IPS-18c (cell line): ENCODE measurements at regions not wholly inside any gene's neighbourhood (a gene's known extent, or its start where the extent isn't known, plus 50 kb on each side); places are given as distances from the start of the nearest gene placed in this dataset.
A peak's percentile ranks its signal among the peaks of the same experiment; 100 is the strongest.
"Not testable (repeated sequence)": the region's sequence is repeated elsewhere in the genome, so short reads cannot be mapped to it uniquely, and the experiment has no call there.

Experiments
- H3K4me3 ChIP-seq: 2 replicates; pipeline ENCODE4 v1.7.0; 2013; ENCODE audit warnings: low read depth, mild to moderate bottlenecking, low read length, moderate library complexity; ENCODE audit not compliant: insufficient read depth
- H3K9me3 ChIP-seq: one replicate; pipeline ENCODE4 v1.6.1; 2013; ENCODE audit warnings: mild to moderate bottlenecking, low read length, moderate library complexity; ENCODE audit not compliant: control insufficient read depth, insufficient read depth

DNA sequence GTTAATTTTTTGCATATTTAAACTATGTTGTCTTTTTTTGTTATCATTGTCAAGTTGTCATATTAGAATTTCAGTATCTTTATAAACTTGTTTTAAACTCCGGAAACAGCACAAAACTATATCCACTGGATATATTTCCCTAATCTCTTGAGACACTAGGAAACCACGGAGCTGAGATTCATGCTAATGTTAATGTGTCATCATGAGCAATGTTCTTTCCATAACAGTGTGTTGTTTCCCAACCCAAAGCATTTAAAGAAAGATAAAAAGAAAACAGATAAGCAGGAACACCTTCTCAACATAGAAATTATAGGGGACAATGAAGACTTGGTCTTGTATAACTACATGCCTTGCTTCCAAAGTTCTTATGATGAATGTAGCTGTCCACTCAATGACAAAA lies 626.2 kb upstream of the TMPRSS15 start:
- no peaks in the 10 kb centered on the region for H3K9me3 ChIP-seq
- H3K4me3 ChIP-seq, result no peak overlapping the region

DNA sequence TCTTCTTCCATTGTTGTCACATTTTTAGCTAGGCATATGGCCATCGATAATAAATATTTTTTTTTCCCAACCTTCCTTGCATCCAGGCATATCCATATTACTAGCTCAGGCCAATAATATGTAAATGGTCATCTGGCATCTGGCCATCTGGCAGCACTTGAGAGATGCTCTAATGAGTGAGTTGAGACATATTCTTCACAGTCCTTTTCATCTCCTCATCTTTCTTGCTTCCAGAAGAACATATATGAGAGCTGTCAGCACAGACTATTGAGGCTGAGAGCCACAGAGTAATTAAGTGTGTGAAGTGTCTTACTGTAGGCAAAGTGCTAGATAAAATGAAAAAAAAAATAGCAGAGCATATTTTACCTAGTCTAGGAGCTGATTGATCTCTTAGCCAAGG lies 628.4 kb upstream of the TMPRSS15 start:
- Histone ChIP-seq H3K4me3 (no peak overlapping the region), H3K9me3 (no peaks in the 10 kb centered on the region)

DNA sequence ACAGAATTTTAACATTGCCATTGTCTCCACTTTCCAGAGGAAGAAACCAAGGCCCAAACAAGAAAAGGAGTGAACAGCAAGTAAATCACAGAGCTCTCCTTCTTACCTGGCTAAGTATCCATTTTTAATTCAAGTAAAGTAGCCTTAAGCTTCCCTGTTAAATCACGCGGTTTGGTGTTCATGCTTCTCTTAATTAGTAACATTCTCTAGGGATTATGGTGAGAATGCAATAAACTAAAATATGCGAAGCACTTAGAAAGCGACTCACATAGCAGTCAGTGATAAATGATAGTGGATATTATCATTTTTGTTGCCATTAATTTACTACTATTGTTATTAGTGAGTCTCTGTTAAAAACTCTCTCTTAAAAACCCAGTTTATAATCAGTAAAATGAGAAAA lies 630.5 kb upstream of the TMPRSS15 start:
- no peak overlapping the region for H3K4me3 ChIP-seq
- no peaks in the 10 kb centered on the region for H3K9me3 ChIP-seq

DNA sequence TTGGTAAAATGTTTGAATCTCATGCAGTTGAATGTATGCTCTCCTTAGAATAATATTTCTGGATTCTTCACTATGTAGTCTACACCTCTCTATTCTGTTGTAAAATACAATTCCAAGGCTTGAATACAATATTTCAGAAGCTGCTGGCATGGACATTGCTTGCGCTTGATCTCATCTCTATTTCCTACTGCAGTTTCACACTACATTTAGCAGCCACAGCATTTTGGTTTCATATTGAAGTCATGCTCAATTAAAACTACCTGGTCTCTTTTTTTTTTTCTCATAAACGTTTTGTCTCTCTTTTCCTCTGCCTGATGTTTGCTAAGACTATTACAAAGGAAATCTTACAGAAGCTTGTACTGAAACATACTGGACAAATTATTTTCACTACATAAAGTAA lies 631.0 kb upstream of the TMPRSS15 start:
- no peak overlapping the region for H3K4me3 ChIP-seq
- H3K9me3 ChIP-seq, result no peaks in the 10 kb centered on the region

DNA sequence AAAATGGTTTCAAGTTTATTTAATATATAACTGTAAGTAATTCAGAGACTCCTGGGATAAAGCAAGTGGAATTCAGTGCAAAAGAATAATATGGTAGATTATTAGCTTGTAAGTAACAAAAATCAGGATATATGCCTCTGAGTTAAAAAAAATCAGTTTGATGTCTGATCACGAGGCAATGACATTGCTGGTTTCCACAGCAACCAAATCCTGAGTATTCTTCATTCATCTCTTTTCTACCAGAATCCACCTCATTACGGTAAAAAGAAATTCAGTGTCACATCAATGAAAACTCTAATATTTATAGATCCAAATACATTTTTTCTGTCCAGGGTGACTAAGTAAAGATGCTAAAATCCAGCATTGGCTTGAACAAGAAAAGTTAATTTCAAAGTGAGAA lies 642.3 kb upstream of the TMPRSS15 start:
- H3K9me3 ChIP-seq, result peaks cover 2% of the 10 kb centered on the region
- H3K4me3 ChIP-seq, result no peak overlapping the region

DNA sequence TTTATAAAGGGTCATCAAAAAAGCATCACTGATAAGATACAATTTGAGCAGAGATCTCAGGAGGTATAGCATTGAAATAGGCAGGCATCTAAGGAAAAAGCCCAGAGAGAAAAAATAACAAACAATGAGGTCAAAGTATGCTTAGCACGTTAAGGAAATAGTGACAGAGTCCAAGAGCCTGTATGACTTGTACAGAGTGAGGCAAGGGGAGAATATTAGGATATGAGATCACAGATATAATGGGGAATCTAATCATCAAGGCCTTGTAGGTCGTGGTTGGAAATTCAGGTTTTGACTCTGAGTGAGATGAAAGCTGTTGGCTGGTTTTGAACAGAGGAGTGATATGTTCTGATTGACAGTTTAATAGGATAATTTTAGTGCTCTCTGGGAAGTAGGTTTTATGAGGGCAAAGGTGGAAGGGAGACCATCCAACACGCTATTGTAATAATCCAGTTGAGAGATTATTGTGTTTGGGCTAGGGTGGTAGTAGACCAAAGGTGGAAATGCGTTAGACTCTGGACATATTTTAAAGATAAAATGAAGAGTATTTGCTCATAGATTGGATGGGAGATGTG lies 644.6 kb upstream of the TMPRSS15 start:
- H3K9me3 ChIP-seq, result peaks cover 2% of the 10 kb centered on the region
- H3K4me3 ChIP-seq, result no peak overlapping the region

DNA sequence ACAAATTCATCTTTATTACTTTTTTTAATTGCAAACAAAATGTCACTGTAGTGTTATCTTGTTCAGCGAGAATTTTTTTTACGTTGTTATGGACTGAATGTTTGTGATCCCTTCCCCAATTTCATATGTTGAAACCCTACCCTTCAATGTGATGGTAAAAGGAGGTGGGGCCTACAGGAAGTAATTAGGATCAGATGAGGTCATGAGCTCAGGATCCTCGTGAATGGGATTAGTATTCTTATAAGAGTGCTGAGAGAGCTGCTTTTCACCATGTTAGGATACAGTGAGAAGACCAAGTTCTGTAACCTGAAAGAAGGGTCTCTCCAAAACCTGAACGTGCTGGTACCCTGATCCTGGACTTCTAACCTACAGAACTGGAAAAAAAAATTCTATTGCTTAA lies 646.0 kb upstream of the TMPRSS15 start:
- peaks cover 2% of the 10 kb centered on the region for H3K9me3 ChIP-seq

DNA sequence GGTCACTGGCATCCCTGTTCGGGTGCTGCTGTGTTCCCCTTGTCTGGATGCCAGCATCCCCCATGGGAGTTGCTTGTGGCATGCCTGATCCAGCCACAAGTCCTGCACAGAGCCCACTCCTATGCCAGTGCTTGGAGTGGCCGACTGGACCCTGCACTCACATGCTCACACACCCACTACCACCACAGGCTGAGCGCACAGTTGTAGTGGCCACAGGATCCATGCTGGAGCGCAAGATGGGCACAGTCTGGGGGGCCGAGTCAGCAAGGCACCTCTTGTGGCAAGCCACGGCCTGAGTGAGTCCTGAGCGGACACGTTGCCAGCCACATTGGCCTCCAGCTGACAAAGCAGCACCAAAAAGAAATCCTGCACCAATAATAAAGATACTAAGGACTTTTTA lies 661.6 kb upstream of the TMPRSS15 start:
- Histone ChIP-seq H3K4me3 (no peak overlapping the region), H3K9me3 (no peaks in the 10 kb centered on the region)

More for the DNA sequence above, 646.0 kb upstream of the TMPRSS15 start:
- no peak overlapping the region for H3K4me3 ChIP-seq

DNA sequence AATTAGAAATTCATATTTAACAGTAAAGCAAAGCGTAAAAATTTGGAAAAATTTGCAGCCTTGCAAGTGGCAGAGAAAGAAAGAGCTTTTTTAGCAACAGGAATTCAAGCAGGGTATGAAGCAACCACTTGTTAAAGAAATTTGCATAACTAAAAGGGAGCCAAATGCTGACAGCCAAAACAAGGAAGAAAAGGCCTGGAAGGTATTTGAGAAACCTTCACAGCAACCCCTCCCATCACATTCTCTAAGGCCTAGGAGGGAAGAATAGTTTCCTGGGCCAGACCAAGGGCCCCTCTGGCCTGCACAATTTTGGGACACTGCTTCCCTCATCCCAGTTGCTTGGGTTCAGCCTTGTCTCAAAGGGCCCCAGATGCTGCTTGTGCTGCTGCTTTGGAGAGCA lies 672.4 kb upstream of the TMPRSS15 start:
- Histone ChIP-seq H3K4me3 (peak overlapping the region; percentile 9; the same call in 1 of the 2 replicates), H3K9me3 (peaks cover 3% of the 10 kb centered on the region)

DNA sequence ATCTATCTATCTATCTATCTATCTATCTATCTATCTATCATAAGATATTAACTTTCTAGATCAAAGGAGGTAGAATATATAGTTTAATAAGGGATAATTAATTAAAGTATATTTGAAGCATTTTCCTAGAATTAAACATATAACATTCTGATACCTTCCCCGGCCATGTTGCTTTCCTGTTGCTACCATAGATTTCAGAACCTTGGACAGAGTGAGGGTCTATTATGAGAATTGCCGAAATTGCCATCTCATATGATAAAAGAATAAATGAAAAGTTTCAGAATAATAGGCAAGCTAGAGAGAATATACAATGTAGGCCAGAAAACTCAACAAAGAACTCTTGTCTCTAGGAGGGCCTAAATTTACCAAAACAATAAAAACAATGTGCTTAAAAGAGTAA lies 706.1 kb upstream of the TMPRSS15 start:
- Histone ChIP-seq H3K9me3 (no peaks in the 10 kb centered on the region), H3K4me3 (no peak overlapping the region)

DNA sequence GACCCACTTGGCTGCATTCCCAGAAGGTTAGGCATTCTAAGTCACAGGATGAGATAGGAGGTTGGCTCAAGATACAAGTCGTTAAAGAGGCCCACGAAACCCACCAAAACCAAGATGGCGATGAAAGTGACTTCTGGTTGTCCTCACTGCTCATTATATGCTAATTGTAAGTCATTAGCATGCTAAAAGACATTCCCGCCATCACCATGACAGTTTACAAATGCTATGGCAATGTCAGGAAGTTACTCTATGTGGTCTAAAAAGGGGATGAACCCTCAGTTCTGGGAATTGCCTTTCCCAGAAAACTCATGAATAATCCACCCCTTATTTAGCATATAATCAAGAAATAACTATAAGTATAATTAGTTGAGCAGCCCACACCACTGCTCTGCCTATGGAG lies 715.7 kb upstream of the TMPRSS15 start:
- H3K4me3 ChIP-seq, H3K9me3 ChIP-seq: not testable (repeated sequence)

DNA sequence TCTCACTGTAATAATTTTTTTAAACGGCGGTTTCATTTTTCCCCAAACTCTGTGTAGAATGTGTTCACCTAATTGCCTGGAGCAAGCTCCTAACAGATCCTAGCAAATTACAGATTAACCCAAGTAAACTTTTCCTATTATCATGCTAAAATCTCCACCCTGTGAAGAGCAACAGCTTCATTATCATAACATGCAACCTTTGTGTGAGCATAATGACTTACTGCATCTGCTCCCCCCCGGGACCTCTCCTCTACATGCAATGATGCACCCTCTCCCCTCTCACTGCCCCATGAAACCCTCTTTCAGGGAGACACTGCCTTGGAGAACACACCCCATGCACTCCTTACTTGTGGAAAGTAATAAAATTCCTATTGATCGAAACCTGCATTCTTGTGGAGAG lies 717.0 kb upstream of the TMPRSS15 start:
- Histone ChIP-seq H3K4me3 (no peak overlapping the region), H3K9me3 (no peaks in the 10 kb centered on the region)

DNA sequence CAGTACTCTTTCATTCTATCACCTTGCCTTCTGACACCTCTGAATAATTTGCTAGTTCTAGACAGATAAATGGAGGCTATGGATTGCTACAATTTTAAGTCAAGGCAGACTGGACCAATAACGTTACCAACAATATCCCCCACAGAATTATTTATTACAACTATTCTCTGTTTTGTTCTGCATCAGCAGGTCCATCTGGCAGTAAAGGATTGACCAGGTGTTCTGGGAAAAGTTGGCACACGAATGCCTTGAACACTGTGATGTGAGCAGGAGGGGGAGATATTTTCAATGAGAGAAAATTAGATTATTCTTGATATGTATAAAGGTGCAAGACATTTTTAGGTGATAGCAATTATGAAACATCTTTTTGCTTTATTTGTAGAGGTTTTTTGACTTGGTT lies 718.8 kb upstream of the TMPRSS15 start:
- no peaks in the 10 kb centered on the region for H3K9me3 ChIP-seq

DNA sequence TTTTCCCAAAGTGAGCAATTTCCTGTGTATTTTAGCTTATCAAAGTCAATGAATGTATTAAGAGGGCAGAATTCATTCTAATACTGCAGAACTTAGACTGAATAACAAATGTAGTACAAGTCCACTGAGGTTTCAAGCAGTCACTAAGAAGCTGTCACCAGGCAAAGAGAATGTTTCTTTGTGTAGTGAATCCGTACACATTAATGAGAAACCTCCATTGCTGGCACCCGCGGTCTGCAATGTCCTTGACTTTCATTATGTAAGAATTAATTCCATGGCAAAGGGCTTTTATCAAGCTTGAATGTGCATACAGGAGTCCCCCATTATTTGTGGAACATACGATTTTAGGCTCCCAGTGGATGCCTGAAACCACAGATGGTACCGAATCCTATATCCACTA lies 719.5 kb upstream of the TMPRSS15 start:
- H3K4me3 ChIP-seq, result no peak overlapping the region
- H3K9me3 ChIP-seq, result no peaks in the 10 kb centered on the region

More for the DNA sequence above, 718.8 kb upstream of the TMPRSS15 start:
- no peak overlapping the region for H3K4me3 ChIP-seq

DNA sequence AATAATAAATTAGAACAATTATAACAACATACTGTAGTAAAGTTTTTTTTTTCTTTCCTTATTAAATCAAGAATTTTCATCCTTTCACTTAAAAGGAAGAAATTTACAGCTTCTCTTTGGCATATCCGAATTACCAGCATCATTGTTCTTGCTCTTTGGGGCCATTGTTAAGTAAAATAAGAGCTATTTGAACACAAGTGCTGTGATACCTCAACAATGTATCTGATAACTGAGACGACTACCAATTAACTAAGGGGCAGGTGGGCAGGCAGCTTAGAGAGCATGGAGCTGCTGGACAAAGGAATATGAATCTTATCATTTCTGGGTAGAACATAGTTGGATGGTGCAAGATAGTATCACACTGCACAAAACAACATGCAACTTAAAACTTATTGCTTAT lies 719.9 kb upstream of the TMPRSS15 start:
- no peaks in the 10 kb centered on the region for H3K9me3 ChIP-seq
- H3K4me3 ChIP-seq, result no peak overlapping the region

DNA sequence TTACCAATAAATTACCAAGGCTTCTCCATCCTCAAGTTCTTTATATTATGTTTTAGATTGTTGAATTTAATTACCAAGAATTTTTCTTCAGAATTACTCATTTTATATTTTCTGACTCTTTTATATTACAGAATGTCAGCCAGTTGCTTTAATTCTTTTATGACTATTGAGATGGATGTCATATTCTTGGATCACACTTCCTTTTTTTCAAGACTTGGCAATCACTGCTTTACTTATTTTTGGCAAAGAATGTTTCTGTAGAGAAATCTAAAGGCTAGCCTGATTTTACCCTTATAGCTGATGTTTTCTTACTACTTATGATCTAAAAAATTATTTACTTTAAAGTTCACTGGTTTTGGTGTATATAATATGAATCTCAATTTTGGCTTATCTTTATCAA lies 721.1 kb upstream of the TMPRSS15 start:
- Histone ChIP-seq H3K4me3 (no peak overlapping the region), H3K9me3 (no peaks in the 10 kb centered on the region)

DNA sequence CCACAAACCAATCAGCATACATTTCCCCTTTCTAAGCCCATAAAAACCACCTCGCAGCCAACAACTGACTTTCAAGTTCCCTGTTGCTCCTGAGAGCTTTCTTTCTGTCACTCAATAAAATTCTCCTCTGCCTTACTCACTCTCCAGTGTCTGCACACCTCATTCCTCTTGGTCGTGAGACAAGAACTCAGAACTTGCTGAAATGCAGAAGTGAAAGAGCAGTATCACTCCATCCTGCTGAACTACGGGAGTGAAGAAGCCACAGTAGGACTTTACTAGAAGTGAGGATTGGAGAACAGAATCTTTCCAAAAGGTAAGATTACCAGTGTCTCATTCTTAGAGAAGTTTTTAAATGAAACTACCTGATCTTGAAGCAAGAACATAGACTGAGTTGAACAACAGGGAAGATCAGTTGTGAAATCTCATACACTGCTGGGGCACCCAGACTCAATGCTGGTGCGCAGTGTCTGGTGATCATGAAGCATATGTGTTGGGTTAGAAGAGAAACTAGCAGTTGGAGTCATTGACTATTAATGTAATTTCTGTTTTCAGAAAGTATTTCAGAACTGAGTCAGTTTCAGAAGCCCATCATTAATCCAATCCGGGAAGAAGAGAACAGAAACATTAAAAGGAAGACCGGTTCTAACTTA lies 726.9 kb upstream of the TMPRSS15 start:
- no peaks in the 10 kb centered on the region for H3K9me3 ChIP-seq
- H3K4me3 ChIP-seq, result no peak overlapping the region

DNA sequence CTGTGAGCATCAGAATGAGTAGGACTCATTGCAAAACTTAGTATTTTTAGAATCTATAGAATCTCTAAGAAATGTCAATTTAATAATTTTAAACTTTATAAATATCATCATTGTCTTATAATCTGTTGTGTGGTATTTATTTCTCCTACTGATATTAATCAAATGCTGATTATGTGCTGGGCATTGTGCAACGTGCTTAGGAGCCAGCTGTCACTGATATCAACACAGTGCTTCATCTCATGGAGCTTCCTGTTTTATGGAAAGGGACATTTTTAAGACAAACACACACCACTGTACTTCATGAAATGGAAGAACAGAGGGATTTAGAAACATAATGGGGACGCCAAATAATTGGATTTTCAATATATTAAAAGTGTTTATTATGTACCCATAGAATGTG lies 737.9 kb upstream of the TMPRSS15 start:
- H3K4me3 ChIP-seq, result no peak overlapping the region
- no peaks in the 10 kb centered on the region for H3K9me3 ChIP-seq

DNA sequence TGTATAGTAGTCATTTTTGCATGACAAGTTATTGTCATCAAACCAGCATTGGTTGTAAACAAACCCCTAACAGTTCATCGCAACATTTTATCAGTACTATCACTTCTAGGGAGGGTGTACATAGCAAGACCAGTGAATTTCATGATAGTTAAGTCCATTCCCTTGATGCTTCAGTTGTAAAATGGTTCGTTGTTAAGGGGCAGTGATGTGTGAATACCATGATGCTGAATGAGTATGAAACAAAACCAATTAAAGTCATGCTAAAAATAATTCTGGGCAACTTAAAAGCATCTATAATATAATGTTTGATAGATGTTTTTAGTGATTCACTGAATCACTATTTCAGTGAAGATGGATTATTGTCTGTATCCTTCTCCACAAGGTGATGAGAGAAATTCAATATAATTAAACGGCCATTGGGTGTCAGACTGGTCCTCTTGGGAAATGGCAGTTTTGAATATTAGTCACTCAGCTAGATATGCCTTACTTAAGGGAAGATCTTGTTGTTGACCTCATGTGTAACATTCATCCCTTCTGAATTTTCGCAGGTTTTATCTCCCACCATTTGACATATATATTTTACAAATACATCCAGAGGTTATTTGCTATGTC lies 742.2 kb upstream of the TMPRSS15 start:
- H3K4me3 ChIP-seq, result no peak overlapping the region
- H3K9me3 ChIP-seq, result no peaks in the 10 kb centered on the region
